Stomach (tissue), 8 donors: ENCODE measurements at regions not wholly inside any gene's neighbourhood (a gene's known extent, or its start where the extent isn't known, plus 50 kb on each side); places are given as distances from the start of the nearest gene placed in this dataset.

Source experiments
- DNase-seq, 2 donors: peaks; one replicate each; pipeline versions ENCODE4 v3.0.0 to v3.0.0-alpha.2; 2013 to 2019
- H3K27ac ChIP-seq, 5 donors: fragments of 200-600 bp in 4 of 5; sonication (generic) in 4 of 5; one replicate each; pipeline ENCODE4 v1.5.1; 2013 to 2019; ENCODE audit warnings: mild to moderate bottlenecking in 1 of 5, moderate library complexity in 1 of 5
- H3K27me3 ChIP-seq, 3 donors: fragments of 200-600 bp; sonication (generic); one replicate each; pipeline ENCODE4 v1.5.1; 2017 to 2019; ENCODE audit warnings: mixed run types in 1 of 3
- H3K36me3 ChIP-seq, 4 donors: fragments of 200-600 bp; sonication (generic); 1 replicate in 3 of 4; 2 replicates in 1 of 4; pipeline ENCODE4 v1.5.1; 2016 to 2019
- H3K4me1 ChIP-seq, 4 donors: fragments of 200-600 bp; sonication (generic); one replicate each; pipeline ENCODE4 v1.5.1; 2016 to 2019
- H3K4me3 ChIP-seq, 4 donors: fragments of 200-600 bp; sonication (generic) in 3 of 4; one replicate each; pipeline ENCODE4 v1.5.1; 2016 to 2019; ENCODE audit warnings: mild to moderate bottlenecking in 1 of 4
- H3K9me3 ChIP-seq, 4 donors: fragments of 200-600 bp; sonication (generic); one replicate each; pipeline ENCODE4 v1.5.1; 2016 to 2019
- CTCF ChIP-seq, 7 experiments: fragments of 450-650 bp in 4 of 7; fragments of 200-600 bp in 3 of 7; sonication (generic) in 3 of 7; IDR thresholded peaks; one replicate each; pipeline ENCODE4 v1.5.1; 2016 to 2019; ENCODE audit warnings: antibody characterized with exemption in 7 of 7, control low read depth in 2 of 7, mild to moderate bottlenecking in 1 of 7
- EP300 ChIP-seq: sonication (generic); formaldehyde crosslinking; IDR thresholded peaks from one replicate; pipeline ENCODE4 v1.6.1; 2017; ENCODE audit warnings: antibody characterized with exemption
- POLR2A ChIP-seq, 4 donors: fragments of 450-650 bp; IDR thresholded peaks; one replicate each; pipeline ENCODE4 v1.6.1; 2016; ENCODE audit warnings: antibody characterized with exemption in 4 of 4, control low read depth in 2 of 4, mild to moderate bottlenecking in 1 of 4, moderate library complexity in 1 of 4
- POLR2AphosphoS5 ChIP-seq, 3 donors: sonication (generic); formaldehyde crosslinking; IDR thresholded peaks; one replicate each; pipeline ENCODE4 v1.6.1; 2016; ENCODE audit warnings: antibody characterized with exemption in 3 of 3
- WGBS, 5 donors: extraction: QIAGEN DNeasy Blood & Tissue Kit in 3 of 5; methylation state at CpG; one replicate each; pipeline versions ENCODE4 v1.1.5 to v1.1.7; 2013 to 2018; 5-methylcytosine and 5-hydroxymethylcytosine counted together
- intact Hi-C: fragments of 100-400 bp; cut with DNase I; formaldehyde crosslinking; loops from one replicate; pipeline ENCODE4 v1.15.1; 2023; ENCODE audit warnings: low total_unique reads
- donor health status: healthy with polysubstance abuse.
- donor health status: Bipolar disorder and iron deficiency.
- donor health status: healthy.

DNA sequence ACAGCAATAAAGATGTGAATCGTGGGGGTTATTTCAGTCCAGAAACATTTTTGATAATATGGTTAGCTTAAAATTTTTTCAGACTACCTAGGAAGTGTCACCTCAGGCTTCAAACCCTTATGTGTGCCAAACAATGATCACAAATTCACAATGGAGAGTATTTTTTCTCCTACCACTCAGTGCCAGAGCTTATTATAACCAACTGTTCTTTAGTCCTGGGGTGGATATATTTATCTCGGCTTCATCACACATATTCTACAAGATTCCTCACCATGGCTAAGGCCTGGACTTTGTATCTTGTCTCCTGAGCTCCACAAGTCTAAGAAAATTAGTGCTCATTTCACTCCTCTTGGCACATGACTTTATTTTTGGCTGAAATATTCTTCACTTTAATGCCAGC, 629.1 kb downstream of the RWDD3 start:
- H3K27ac ChIP-seq = no peak overlapping the region
- TF ChIP-seq CTCF (IDR thresholded peaks at IDR 0.05) (no peak), POLR2AphosphoS5 (IDR thresholded peaks at IDR 0.05) (no peak), POLR2A (IDR thresholded peaks at IDR 0.05) (no peak), EP300 (no peak)
- DNase-seq = no peak
- no peaks in the 10 kb centered on the region for H3K36me3 ChIP-seq
- intact Hi-C loops = no loop called here
- H3K4me3 ChIP-seq = no peak overlapping the region
- H3K9me3 ChIP-seq = no peaks in the 10 kb centered on the region
- no peaks in the 10 kb centered on the region for H3K4me1 ChIP-seq
- no peaks in the 10 kb centered on the region for H3K27me3 ChIP-seq
- WGBS, 5 donors = 79 to 86% (median 81%) methylated on average over 2 of the region's 2 CpGs

GRCh38 chr1:95865769-95866168, 631.8 kb downstream of the RWDD3 start:
- no peak for DNase-seq
- Histone ChIP-seq H3K4me3 (no peak overlapping the region), H3K36me3 (no peaks in the 10 kb centered on the region), H3K27ac (no peak overlapping the region), H3K4me1 (no peaks in the 10 kb centered on the region), H3K9me3 (peaks cover 0 to under 1% (median 0%) of the 10 kb centered on the region in 4 donors), H3K27me3 (no peaks in the 10 kb centered on the region)
- TF ChIP-seq POLR2AphosphoS5 (IDR thresholded peaks at IDR 0.05) (no peak), CTCF (IDR thresholded peaks at IDR 0.05) (no peak), POLR2A (IDR thresholded peaks at IDR 0.05) (no peak), EP300 (no peak)
- intact Hi-C loops = no loop called here

- 76 to 85% (median 81%) methylated on average over 5 of the region's 5 CpGs for WGBS, 5 donors
- no peak for DNase-seq
- Histone ChIP-seq H3K36me3 (no peaks in the 10 kb centered on the region), H3K4me3 (no peak overlapping the region), H3K27ac (no peak overlapping the region), H3K4me1 (no peaks in the 10 kb centered on the region), H3K9me3 (peaks cover 0 to 11% (median 4%) of the 10 kb centered on the region in 4 donors), H3K27me3 (no peaks in the 10 kb centered on the region)
- TF ChIP-seq POLR2A (IDR thresholded peaks at IDR 0.05) (no peak), EP300 (no peak)
- intact Hi-C loops = no loop called here
These were observed 642.3 kb downstream of the RWDD3 start for GRCh38 chr1:95876276-95876675.

GRCh38 chr1:95879498-95880050, 645.6 kb downstream of the RWDD3 start:
- Histone ChIP-seq H3K27ac (no peak overlapping the region), H3K9me3 (peaks cover 0 to 11% (median 4%) of the 10 kb centered on the region in 4 donors), H3K4me3 (no peak overlapping the region), H3K36me3 (no peaks in the 10 kb centered on the region), H3K4me1 (no peaks in the 10 kb centered on the region), H3K27me3 (no peaks in the 10 kb centered on the region)
- WGBS, 5 donors = 52 to 73% (median 65%) methylated on average over 3 of the region's 3 CpGs
- TF ChIP-seq CTCF (IDR thresholded peaks at IDR 0.05) (no peak), EP300 (no peak), POLR2A (IDR thresholded peaks at IDR 0.05) (no peak), POLR2AphosphoS5 (IDR thresholded peaks at IDR 0.05) (no peak)
- DNase-seq = no peak
- intact Hi-C loops = no loop called here

- TF ChIP-seq EP300 (no peak), POLR2AphosphoS5 (IDR thresholded peaks at IDR 0.05) (no peak), CTCF (IDR thresholded peaks at IDR 0.05) (no peak), POLR2A (IDR thresholded peaks at IDR 0.05) (no peak)
- 8 to 19% (median 14%) methylated on average over 5 of the region's 5 CpGs for WGBS, 5 donors
- intact Hi-C loops = no loop called here
- Histone ChIP-seq H3K9me3 (no peaks in the 10 kb centered on the region), H3K36me3 (no peaks in the 10 kb centered on the region), H3K4me1 (no peaks in the 10 kb centered on the region), H3K4me3 (no peak overlapping the region), H3K27ac (no peak overlapping the region), H3K27me3 (no peaks in the 10 kb centered on the region)
- no peak for DNase-seq
These were observed 655.0 kb downstream of the RWDD3 start for GRCh38 chr1:95888941-95889390.
